Superior temporal gyrus (tissue), 1 donor: ENCODE measurements at regions not wholly inside any gene's neighbourhood (a gene's known extent, or its start where the extent isn't known, plus 50 kb on each side); places are given as distances from the start of the nearest gene placed in this dataset.

Experiments used
- DNase-seq: peaks from one replicate; pipeline ENCODE4 v3.0.0-alpha.2; 2016; ENCODE audit errors: extremely low spot score

- no peak for DNase-seq
Observed at GRCh38 chr4:175539498-175539897, 272.6 kb downstream of the GPM6A start.

DNA sequence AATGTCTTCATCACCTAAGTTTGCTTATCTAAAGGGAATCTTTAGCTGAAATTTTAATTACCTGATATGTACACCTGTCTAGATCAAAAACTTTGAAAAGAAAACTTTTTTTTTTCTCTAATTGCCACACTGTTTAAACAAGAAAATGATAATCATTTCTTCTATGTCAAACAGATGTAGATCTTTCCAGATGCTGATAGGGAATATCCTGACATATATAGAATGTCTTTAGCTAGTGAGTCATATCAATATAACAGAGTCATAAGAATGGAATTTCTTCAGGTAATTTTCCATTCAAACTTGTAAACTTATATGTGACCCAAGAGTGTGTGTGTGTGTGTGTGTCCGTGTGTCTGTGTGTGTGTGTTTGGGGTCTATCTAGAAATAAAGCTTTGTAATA is 271.9 kb downstream of the GPM6A start:
- DNase-seq, result no peak

DNA sequence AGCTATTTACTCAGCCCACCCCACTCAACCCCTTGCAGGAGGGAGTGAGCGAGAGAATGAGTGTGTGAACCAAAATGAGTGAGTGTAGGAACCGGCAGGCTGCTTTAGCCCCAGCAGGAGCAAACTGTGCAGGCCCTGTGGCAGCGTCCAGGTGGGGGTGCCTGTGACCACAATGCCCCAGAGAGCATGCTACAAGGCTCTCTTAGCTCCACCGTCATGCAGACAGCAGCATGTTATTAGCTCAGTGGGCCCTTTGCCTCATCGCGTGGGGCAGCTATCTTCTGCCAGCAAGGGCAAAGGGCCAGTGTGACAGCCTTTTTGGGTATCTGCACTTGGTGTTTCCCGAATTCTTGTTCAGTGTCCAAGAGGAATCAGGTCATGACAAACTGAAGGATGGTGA is 271.3 kb downstream of the GPM6A start:
- no peak for DNase-seq

- DNase-seq, result no peak
Observed at GRCh38 chr4:175542786-175543185, 269.3 kb downstream of the GPM6A start.

DNA sequence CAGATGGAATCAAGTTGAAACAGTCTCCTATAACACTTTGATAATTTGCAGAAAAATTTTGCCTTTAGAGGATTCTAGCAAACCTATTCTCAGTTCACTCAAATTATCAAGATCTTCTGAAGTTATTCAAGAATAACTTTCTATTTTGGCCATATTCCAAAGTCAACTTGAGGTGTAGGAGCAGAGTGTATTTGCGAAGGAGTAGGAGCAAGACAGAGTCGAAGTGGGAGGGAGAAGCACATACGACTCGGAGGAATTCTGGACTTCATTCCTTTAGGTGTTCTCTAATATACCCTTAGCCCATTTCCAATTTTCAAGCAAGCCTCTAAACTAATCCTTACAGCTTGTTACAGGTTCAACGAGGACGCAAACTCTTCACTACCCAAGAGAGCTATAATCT is 252.9 kb downstream of the GPM6A start:
- peak; percentile 34 for DNase-seq

DNA sequence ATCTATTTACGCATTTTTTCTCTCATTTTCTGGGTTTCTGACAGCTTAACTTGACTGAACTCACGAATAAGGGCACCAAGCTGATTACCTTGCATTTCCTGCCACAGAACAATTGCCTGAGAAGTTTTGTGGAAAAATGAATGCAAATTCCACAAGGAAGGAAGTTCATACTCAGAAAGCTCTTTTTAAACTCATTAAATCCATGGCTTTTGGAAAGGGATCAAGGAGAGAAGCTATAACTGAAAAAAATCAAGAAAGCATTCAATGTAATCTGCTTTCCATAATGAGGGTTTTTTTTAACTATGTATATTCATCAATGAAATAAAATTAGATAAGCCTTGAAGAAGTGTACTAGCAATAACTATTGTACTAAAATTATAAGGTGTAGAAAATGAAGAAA is 252.5 kb downstream of the GPM6A start:
- no peak for DNase-seq

GRCh38 chr4:175560604-175561003 is 251.5 kb downstream of the GPM6A start:
- DNase-seq, result peak; percentile 87

DNA sequence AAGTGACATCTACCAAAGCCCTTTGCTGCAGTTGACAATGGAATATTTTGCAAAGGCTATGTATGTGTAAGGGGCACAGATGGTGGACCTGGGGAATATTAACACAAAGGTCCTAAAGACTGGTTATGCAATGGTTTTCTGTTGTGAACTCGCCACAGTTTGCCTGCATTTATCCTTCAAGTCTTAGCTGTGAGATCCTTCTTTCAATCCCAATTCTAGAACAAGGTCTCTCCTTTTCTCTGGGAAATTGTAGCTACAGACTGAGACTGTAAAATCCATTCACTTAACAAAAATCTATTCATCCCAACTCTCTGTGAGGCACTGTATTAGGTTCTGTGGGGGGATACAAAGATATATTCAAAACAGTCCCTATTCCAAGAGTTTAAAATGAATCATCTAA is 250.4 kb downstream of the GPM6A start:
- peak; percentile 59 for DNase-seq

GRCh38 chr4:175562111-175562510 is 250.0 kb downstream of the GPM6A start:
- DNase-seq, result no peak

DNA sequence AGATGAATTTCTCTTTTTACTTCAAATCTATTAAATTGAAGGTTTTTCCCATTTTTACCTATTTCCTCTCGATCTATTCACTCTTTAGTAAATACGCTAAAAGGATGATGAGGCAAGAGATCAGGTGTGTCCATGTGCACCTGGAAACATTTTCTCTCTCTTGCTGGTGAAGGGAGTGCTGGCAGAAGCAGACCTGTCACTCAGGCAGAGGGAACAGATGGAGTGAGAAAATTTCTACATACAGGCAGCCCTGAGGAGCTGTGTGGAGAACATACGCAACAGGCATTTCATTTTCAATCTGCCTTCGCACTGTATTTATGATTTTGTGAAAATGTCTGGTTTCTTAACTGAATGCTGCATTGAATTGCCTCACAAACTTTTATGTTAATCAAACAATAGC is 249.5 kb downstream of the GPM6A start:
- peak; percentile 58 for DNase-seq
